ENCODE measurements at regions not wholly inside any gene's neighbourhood (a gene's known extent, or its start where the extent isn't known, plus 50 kb on each side); places are given as distances from the start of the nearest gene placed in this dataset.
A peak's percentile ranks its signal among the peaks of the same experiment; 100 is the strongest.

- peak overlapping the region; percentile 61 for H3K4me2 ChIP-seq (ENCODE audit: low read length)
- H3K4me1 ChIP-seq (ENCODE audit: control insufficient read depth, low read length), result peaks cover 26% of the 10 kb centered on the region
- no peaks in the 10 kb centered on the region for H3K9me2 ChIP-seq (replicated peaks; ENCODE audit: control insufficient read depth, low read length)
- H3K36me3 ChIP-seq (ENCODE audit: control insufficient read depth, low read length), result no peaks in the 10 kb centered on the region
- H3K27me3 ChIP-seq (ENCODE audit: control insufficient read depth, low read length), result no peaks in the 10 kb centered on the region
- no peaks in the 10 kb centered on the region for H3K9me3 ChIP-seq (ENCODE audit: control insufficient read depth, insufficient read depth, low read length)
- no peaks in the 10 kb centered on the region for H4K20me1 ChIP-seq (ENCODE audit: control insufficient read depth, insufficient read depth, low read depth, low read length)
- H3K27ac ChIP-seq (ENCODE audit: low read depth, low read length), result peak overlapping the region; percentile 67
- no peaks in the 10 kb centered on the region for H3F3A ChIP-seq (ENCODE audit: control insufficient read depth, insufficient read depth)
- TF ChIP-seq CTCF (IDR thresholded peaks at IDR 0.05; ENCODE audit: low read depth, low read length, poor library complexity, severe bottlenecking) (no peak), EZH2phosphoT487 (IDR thresholded peaks at IDR 0.05; ENCODE audit: borderline replicate concordance, low read length) (no peak)
- no peaks in the 10 kb centered on the region for H3K79me2 ChIP-seq (ENCODE audit: control insufficient read depth, low read length)
- peak overlapping the region; percentile 52 for H3K4me3 ChIP-seq (ENCODE audit: low read length)
These were observed 310.2 kb upstream of the AJAP1 start for GRCh38 chr1:4344065-4344732.

- H3K36me3 ChIP-seq (ENCODE audit: control insufficient read depth, low read length), result no peaks in the 10 kb centered on the region
- no peaks in the 10 kb centered on the region for H3K9me2 ChIP-seq (replicated peaks; ENCODE audit: control insufficient read depth, low read length)
- H3K9me3 ChIP-seq (ENCODE audit: control insufficient read depth, insufficient read depth, low read length), result no peaks in the 10 kb centered on the region
- no peak overlapping the region for H3K4me3 ChIP-seq (ENCODE audit: low read length)
- peaks cover 26% of the 10 kb centered on the region for H3K4me1 ChIP-seq (ENCODE audit: control insufficient read depth, low read length)
- H4K20me1 ChIP-seq (ENCODE audit: control insufficient read depth, insufficient read depth, low read depth, low read length), result no peaks in the 10 kb centered on the region
- no peaks in the 10 kb centered on the region for H3K79me2 ChIP-seq (ENCODE audit: control insufficient read depth, low read length)
- peak overlapping the region; percentile 61; the same call in 1 of the 2 replicates for H3K4me2 ChIP-seq (ENCODE audit: low read length)
- H3F3A ChIP-seq (ENCODE audit: control insufficient read depth, insufficient read depth), result no peaks in the 10 kb centered on the region
- TF ChIP-seq EZH2phosphoT487 (IDR thresholded peaks at IDR 0.05; ENCODE audit: borderline replicate concordance, low read length), result no peak
- TF ChIP-seq CTCF (IDR thresholded peaks at IDR 0.05; ENCODE audit: low read depth, low read length, poor library complexity, severe bottlenecking), result no peak
- H3K27me3 ChIP-seq (ENCODE audit: control insufficient read depth, low read length), result no peaks in the 10 kb centered on the region
- H3K27ac ChIP-seq (ENCODE audit: low read depth, low read length), result no peak overlapping the region
These were observed 309.3 kb upstream of the AJAP1 start for GRCh38 chr1:4345094-4345493.

- no peak for TF ChIP-seq EZH2phosphoT487 (IDR thresholded peaks at IDR 0.05; ENCODE audit: borderline replicate concordance, low read length)
- TF ChIP-seq CTCF (IDR thresholded peaks at IDR 0.05; ENCODE audit: low read depth, low read length, poor library complexity, severe bottlenecking), result no peak
- no peak overlapping the region for H3K27ac ChIP-seq (ENCODE audit: low read depth, low read length)
- no peaks in the 10 kb centered on the region for H3K9me3 ChIP-seq (ENCODE audit: control insufficient read depth, insufficient read depth, low read length)
- no peaks in the 10 kb centered on the region for H4K20me1 ChIP-seq (ENCODE audit: control insufficient read depth, insufficient read depth, low read depth, low read length)
- no peak overlapping the region for H3K4me2 ChIP-seq (ENCODE audit: low read length)
- no peaks in the 10 kb centered on the region for H3K79me2 ChIP-seq (ENCODE audit: control insufficient read depth, low read length)
- H3K4me1 ChIP-seq (ENCODE audit: control insufficient read depth, low read length), result peaks cover 26% of the 10 kb centered on the region
- no peaks in the 10 kb centered on the region for H3K9me2 ChIP-seq (replicated peaks; ENCODE audit: control insufficient read depth, low read length)
- no peaks in the 10 kb centered on the region for H3F3A ChIP-seq (ENCODE audit: control insufficient read depth, insufficient read depth)
- H3K4me3 ChIP-seq (ENCODE audit: low read length), result no peak overlapping the region
- H3K36me3 ChIP-seq (ENCODE audit: control insufficient read depth, low read length), result no peaks in the 10 kb centered on the region
- H3K27me3 ChIP-seq (ENCODE audit: control insufficient read depth, low read length), result no peaks in the 10 kb centered on the region
These were observed 308.3 kb upstream of the AJAP1 start for GRCh38 chr1:4346131-4346530.

All from DOHH2 (cell line).